ENCODE measurements at regions not wholly inside any gene's neighbourhood (a gene's known extent, or its start where the extent isn't known, plus 50 kb on each side); places are given as distances from the start of the nearest gene placed in this dataset.

- TF ChIP-seq CTCF (IDR thresholded peaks at IDR 0.05) = no peak
- no peak for TF ChIP-seq JUN (IDR thresholded peaks at IDR 0.05)
- TF ChIP-seq KDM1A (IDR thresholded peaks at IDR 0.05; ENCODE audit: low read depth) = no peak
- no peak for TF ChIP-seq BCL3 (IDR thresholded peaks at IDR 0.05)
- TF ChIP-seq CEBPB (IDR thresholded peaks at IDR 0.05) = no peak
- TF ChIP-seq RCOR1 (IDR thresholded peaks at IDR 0.05; ENCODE audit: low read depth, low read length) = no peak
- TF ChIP-seq REST (IDR thresholded peaks at IDR 0.05) = no peak
- no peak for TF ChIP-seq RFX5 (IDR thresholded peaks at IDR 0.05)
- no peak for TF ChIP-seq CBX8 (IDR thresholded peaks at IDR 0.05)
- TF ChIP-seq BHLHE40 (IDR thresholded peaks at IDR 0.05; ENCODE audit: low read depth, low read length) = no peak
- no peak for TF ChIP-seq EHMT2 (IDR thresholded peaks at IDR 0.05; ENCODE audit: low read depth)
Measured at GRCh38 chr4:159489646-159490045, 386.8 kb downstream of the RAPGEF2 start.
